GM18505 (cell line): ENCODE measurements at regions not wholly inside any gene's neighbourhood (a gene's known extent, or its start where the extent isn't known, plus 50 kb on each side); places are given as distances from the start of the nearest gene placed in this dataset.

Source experiments
- ATAC-seq: cut with Tn5 transposase; IDR thresholded peaks from one replicate; pipeline ENCODE4 v1.9.1; 2021; ENCODE audit not compliant: unreplicated experiment
- POLR2A ChIP-seq: IDR thresholded peaks from 4 replicates; pipeline ENCODE4 v1.6.1; 2011; ENCODE audit warnings: borderline replicate concordance; ENCODE audit not compliant: insufficient read depth, insufficient read length; ENCODE audit errors: extremely low read depth

DNA sequence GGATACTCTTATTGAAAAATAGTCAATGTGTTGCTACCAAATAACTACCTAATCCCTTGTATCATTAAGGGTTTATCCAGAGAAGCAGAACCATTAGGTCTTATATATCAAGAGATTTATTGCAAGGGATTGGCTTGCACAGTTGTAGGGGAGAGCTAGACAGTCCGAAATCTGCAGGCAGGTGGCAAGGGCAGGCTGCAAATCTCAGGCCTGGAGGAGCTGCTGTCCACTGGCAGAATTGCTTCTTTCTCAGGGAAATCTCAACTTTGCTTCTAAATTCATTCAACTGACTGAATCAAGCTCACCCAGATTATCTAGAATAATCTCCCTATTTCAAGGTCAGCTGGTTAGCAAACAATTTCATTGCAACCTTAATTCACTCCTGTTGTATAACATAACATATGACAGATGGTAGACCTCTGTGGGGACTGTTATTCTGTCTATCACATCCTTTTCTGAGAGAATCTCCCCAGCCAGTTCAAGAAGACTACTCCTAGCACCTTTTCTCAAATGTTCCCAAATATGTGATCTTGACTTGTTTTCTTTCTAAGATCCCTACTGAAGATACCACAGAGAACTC lies 194.2 kb downstream of the NHLRC3 start:
- no peak for TF ChIP-seq POLR2A
- no peak for ATAC-seq

DNA sequence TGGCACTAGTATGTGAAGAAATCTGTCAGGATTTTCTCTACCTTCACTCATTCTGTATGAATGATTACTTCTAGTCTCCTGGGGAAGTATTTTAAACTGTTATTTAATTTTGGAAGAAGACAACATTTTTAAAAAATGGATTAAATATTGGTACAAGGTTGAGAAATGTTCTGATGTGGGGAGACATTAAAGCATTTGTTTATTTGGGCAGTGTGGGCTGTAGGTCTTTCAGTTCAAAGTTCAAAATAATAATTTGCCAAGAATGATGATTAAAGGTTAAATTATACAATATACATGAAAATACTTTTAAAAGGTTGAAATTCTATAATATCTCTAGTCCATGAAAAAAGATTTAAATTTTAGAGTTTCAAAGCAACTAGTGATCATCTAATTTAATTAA lies 194.7 kb downstream of the NHLRC3 start:
- TF ChIP-seq POLR2A: no peak
- ATAC-seq: no peak

DNA sequence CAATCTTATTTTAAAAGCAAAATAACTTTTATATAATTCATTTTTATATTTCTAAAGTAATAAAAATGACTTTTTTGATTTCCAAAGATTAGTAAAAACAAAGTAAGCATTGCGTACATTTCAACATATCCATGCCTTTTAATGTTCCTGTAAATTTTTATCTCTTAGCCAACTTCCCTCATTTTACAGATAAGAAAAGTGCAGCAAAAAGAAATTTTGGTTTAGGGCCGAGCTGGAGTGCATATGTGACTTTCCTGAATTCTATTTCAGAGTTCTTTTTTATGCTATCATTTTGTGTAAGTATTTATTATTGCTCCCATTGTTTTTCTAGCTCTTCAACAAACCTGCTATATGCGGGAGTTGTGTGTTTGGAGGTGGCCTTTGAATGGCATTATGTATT lies 195.3 kb downstream of the NHLRC3 start:
- ATAC-seq: no peak
- no peak for TF ChIP-seq POLR2A

DNA sequence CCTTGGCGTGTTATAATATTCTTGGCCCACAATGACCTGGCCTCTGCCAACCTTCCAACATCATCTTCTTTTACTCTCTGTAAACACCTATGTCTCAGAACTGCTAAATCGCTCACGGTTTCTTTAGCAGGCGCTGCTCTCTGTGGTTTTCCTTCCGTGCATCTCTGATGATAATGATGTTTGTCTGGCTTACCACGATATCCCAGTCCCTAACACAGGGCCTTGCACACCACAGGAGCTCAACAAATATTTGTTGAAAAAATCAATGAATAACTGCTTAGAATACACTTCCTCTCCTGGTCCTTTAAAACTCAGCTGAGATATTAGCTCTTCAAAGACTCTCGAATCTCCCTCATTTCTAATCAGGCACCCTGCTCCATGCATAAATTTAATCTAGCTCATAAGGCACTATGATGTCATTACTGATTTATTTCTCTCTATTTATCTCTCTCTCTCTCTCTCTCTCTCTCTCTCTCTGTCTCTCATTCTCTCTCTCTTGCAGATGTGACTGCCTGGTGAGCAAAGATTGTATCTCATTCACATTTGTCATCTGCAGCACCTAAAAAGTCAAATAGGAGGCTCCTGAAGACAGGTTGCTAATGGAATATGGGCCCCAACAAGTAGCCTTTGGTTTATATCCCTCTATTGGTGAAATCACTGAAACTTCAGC lies 206.4 kb downstream of the NHLRC3 start:
- no peak for ATAC-seq
- TF ChIP-seq POLR2A: no peak

DNA sequence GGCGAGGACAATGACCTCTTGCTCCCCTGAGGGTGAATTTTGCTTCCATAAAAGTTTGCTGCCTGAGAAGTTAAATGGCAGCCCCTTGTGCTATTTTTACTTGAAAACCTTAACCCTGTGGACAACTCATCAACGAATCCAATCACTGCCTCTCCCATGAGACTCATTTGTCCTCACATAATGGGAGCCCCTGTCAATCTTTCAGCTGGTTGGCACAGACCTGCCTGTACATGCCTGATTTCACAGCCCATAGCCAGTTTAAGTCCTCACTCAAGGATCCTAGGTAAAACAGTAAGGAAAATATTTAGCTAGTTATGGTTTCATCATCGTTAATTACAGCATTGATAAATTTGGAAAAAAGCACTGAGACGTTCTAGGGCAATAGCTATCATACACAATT lies 207.4 kb downstream of the NHLRC3 start:
- TF ChIP-seq POLR2A: no peak
- no peak for ATAC-seq

DNA sequence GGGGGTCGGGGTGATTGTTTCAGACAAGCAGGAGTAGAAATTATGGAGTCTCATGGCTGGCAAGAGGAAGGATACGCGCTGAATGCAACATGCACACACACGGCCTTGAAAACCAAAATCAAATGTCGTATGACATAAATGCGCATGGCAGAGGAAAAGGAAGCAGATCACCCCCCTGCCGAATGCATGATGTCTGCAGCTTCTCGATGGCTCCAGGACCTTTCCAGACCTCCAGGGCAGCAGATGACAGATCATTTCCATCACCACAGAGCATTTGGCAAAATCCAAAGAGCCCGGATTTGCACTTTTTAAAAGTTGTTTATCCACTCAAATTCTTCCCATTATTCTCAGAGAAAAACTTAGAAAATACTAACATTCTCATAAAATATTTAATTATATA lies 211.7 kb downstream of the NHLRC3 start:
- ATAC-seq: no peak
- no peak for TF ChIP-seq POLR2A

DNA sequence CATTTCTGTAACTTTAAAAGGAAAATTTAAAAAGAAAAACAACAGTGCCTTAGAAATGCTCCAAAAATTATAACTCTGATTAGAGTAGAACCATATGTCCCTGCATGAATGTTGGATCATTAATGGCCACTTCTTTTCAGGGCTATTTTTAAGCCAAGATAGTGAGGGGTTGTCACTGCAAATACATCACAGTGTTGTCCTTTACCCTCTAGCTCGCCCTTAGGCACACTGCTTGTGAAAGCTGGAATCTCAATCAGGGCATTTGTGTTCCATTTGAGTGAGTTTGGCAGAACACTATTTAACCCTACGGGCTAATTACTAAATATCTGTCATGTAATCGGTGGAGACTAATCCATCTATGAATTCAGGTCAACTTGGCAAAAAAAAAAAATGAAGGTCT lies 212.2 kb downstream of the NHLRC3 start:
- no peak for ATAC-seq

DNA sequence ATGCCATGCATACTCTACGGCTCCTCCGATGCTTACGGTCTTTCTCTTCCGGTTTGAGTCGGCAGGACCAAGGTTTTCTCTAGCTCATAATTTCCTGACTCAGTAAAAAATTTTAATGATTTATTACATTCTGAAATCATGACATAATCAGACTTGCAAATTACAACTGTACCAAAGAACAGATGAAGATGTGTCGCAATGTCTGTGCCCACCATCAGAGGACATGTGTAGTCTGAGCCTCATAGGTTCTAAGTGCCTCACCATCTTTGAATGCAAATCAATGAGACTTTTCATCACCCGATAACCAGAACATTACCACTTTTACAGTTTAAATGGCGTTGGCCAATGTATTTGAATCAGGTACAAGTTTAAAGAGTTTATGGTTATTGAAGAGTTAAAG lies 213.1 kb downstream of the NHLRC3 start:
- TF ChIP-seq POLR2A: no peak
- ATAC-seq: no peak

More for the DNA sequence above, 212.2 kb downstream of the NHLRC3 start:
- TF ChIP-seq POLR2A: no peak

DNA sequence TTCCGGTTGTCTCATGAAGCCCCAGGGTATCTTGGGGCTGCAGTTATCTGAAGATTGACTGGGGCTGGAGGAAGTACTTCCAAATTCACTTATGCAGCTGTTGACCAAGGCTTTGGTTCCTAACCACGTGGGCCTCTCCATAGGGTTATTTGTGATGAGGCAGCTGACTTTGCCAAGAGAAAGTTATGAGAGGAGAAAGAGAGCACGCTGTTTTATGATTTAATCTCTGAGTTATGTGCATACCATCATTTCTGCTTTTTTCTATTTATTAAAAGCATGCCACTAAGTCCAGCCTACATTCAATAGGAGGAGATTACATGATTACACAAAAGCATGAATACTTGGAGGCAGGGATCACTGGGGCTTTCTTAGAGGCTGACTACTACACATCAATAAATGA lies 215.5 kb downstream of the NHLRC3 start:
- no peak for TF ChIP-seq POLR2A
- no peak for ATAC-seq

DNA sequence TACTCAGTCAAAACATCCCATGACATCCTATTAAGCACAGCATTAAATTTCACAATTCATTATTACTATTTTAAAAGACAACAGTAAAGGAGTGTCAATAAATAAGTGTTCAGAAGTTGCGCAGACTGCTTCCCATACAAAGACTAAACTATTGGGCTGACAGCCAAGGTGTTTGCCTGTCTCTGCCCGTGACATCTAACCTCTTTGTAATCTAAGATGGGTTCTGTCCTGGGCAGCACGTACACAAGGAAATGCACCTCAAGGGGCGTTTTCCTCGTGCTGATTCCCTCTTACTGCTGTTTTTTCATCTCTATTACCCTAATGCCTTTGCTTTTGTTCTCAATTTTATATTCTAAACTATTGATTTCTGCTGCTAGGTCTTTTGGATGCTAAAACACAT lies 216.3 kb downstream of the NHLRC3 start:
- TF ChIP-seq POLR2A: no peak
- ATAC-seq: no peak

DNA sequence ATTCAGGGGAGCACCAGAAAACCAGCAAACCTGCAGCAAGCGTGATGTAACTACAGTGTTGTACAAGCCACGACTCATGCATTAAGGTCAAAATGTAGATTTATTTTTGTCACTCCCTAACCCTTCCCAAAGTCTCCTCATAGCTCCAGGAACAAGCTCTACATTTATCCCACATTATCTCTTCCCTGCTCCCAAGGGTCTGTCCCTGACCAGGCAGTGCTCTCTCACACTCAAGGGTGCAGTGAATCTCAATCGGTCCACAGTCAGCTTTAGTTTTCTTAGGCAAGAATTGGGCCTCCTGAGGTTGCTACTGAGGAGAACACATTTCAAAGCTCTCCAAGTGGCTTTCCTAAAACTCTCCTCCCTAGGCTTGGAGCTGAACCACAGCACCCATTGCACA lies 219.4 kb downstream of the NHLRC3 start:
- ATAC-seq: no peak
- TF ChIP-seq POLR2A: no peak

DNA sequence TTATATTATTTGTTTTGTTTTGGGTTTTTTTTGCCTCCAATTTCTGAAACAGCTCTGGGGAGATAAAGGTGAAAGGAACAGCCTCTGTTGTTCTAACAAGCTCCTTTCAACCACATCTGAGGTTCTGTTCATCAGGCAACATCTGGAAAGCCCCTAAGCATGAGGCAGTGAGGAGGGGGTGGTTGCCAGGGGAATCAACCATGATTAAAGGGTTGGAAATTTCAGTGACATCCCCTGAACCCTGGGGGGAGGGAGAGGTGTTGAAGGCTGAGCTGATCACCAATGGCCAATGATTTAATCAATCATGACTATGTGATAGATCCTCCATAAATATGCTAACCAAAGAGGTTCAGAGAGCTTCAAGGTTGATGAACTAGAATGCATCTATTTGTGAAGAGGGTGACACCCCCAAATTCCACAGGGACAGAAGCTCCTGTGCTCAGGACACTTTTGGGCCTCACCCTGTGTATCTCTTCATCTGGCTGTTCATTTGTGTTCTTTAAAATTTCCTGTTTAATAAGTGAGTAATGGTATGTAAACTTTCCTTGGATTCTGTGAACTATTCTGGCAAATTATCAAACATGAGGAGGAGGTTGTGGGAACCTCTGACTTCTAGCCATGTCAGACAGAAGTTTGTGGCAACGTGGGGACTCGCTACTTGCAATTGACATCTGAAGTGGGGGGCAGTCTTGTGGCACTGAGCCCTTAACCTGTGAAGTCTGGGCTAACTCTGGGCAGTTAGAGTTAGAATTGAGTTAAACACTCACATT lies 221.3 kb downstream of the NHLRC3 start:
- no peak for ATAC-seq
- TF ChIP-seq POLR2A: no peak

DNA sequence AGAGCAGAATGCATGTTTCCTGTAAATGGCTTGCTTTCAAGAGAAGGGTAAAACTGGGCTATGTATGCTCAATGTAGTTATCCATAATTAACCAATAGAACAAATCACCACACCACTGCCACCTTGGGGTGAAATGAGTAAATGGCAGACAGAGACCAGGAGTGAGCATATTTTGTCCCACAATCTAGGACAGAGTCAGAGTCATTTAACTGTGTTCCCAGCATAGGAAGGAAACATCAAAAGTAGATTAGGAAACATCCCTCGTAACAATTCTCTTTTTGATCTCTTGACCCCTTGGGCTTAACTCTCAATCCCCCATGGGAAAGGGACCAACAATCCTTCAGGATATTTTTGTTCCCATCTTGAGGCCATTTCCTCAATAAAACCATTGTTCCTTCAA lies 224.8 kb downstream of the NHLRC3 start:
- no peak for TF ChIP-seq POLR2A
- ATAC-seq: peak; percentile 78

DNA sequence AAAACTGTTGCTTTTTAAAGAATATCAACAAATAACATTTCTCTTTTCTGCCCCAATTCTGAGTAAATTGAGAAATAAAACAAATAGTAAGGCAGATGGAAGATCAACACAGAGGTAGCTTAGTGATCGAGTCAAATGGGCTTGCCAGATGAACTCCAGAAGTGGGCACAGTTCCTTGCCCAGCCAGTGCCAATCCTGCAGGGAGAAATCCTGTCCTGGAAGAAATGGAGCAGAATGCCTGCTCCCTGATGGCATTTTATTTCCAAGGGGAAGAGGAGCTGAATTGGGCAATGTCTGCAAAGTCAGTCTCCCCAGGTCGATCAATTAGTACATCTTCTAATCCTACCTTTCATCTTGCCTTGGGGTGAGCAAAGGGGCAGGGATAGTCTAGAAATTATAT lies 225.3 kb downstream of the NHLRC3 start:
- no peak for ATAC-seq
- no peak for TF ChIP-seq POLR2A
